Activated CD4-positive, alpha-beta T cell treated with anti-CD3 and anti-CD28 coated beads, Interleukin-10, Interleukin-2, amounts not matched to agents 100 ng/mL and 50 ng/mL, durations not matched to agents 16 hours and 8 hours (primary cell): ENCODE measurements at regions not wholly inside any gene's neighbourhood (a gene's known extent, or its start where the extent isn't known, plus 50 kb on each side); places are given as distances from the start of the nearest gene placed in this dataset.
A peak's percentile ranks its signal among the peaks of the same experiment; 100 is the strongest.

Experiments used
- DNase-seq: peaks from one replicate; pipeline ENCODE4 v3.0.0-alpha.2; 2020

DNA sequence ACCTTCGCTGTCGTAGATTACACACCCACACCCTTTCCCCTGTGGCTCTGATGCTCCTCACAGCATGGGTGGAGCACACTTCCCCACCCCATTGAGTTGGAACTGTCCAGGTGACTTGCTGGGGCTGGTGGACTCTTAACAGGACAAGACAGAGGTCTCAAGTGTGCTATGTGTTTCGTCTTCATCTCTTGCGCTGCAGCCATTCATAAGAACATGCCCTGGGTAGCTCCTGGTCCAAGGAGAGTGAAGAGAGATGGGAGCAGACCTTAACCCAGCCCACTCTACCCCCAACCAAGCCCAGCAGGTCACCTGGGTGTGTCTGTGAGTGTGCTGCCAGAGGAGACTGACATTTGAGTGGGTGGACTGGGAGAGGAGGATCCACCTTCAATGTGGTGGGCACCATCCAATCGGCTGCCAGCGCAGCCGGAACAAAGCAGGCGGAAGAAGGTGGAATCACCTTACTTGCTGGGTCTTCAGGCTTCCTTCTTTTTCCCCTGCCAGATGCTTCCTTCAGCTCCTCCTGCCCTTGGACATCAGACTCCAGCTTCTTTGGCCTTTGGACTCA lies 112.4 kb downstream of the HTR5A start:
- DNase-seq, result no peak

GRCh38 chr7:155183655-155184054 lies 113.5 kb downstream of the HTR5A start:
- no peak for DNase-seq

- no peak for DNase-seq
Observed at GRCh38 chr7:155184923-155185322, 112.8 kb upstream of the INSIG1 start.

- DNase-seq, result no peak
Observed at GRCh38 chr7:155187061-155187785, 110.5 kb upstream of the INSIG1 start.

- peak; percentile 45 for DNase-seq
Observed at GRCh38 chr7:155188357-155188756, 109.3 kb upstream of the INSIG1 start.

GRCh38 chr7:155188821-155189581 lies 108.7 kb upstream of the INSIG1 start:
- DNase-seq, result no peak

DNA sequence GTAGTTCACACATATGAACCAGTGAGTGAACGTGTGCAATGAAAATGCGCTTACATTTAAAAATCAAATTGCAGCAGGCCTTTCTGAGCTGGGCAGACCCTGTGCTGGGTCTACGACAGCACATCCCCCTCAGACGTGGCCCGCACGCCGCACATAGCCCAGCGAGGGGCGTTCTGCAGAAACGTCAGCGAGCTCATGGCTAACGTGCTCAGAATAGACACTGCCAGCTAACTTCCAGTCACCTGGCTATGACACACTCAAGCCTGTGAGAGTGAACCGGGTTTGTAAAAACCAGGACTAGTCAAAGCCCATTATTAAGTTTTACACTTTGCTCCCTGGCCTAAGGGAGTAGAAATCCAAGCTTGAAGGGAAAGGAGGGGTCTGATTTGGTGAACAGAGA lies 108.1 kb upstream of the INSIG1 start:
- no peak for DNase-seq

DNA sequence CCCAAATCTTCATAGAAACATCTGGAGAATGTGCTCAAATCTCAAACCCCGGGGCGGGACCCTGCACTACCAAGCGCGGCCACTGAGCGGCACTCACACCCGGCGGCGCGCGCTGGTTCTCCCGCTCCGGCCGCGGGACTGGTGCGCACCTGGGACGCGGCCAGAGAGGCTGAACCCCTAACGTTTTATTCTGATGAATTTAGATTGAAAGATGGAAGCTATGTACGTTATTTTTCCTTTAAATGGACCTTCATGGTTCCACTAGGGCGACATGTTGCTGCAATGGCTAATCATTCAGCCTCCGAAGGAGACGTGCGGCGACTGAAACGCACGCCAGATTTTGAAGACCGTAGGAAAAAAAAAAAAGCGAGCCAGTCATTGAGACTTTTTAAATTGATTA lies 107.0 kb upstream of the INSIG1 start:
- peak; percentile 76 for DNase-seq

GRCh38 chr7:155191137-155191536 lies 106.5 kb upstream of the INSIG1 start:
- no peak for DNase-seq

DNA sequence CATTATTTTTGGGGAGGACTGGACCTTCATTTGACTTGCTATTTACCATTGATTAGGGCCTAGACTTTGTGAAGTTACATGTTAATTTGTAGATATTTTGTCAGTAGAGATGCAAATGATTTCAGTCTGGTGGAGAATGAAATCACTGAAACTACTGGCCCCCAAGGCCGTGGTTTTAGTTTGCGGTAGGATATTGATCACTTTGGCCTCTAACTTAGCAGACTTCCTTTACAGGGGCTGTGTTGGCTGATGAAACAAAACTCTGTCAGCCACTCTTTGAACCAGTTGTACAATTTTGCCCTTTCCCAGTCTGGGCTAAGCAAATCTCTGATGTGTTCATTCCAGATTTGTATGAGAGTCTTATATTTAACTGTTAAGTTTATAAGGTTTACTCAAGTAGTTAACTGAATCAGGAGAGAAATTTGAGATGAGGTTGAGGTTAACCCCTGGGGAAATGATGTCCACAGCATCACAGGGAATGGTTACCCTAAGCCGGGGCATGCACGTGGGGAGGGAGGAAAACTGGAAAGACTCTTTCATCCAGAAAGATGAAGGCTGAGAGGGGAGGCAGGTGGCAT lies 105.7 kb upstream of the INSIG1 start:
- peak; percentile 43 for DNase-seq

DNA sequence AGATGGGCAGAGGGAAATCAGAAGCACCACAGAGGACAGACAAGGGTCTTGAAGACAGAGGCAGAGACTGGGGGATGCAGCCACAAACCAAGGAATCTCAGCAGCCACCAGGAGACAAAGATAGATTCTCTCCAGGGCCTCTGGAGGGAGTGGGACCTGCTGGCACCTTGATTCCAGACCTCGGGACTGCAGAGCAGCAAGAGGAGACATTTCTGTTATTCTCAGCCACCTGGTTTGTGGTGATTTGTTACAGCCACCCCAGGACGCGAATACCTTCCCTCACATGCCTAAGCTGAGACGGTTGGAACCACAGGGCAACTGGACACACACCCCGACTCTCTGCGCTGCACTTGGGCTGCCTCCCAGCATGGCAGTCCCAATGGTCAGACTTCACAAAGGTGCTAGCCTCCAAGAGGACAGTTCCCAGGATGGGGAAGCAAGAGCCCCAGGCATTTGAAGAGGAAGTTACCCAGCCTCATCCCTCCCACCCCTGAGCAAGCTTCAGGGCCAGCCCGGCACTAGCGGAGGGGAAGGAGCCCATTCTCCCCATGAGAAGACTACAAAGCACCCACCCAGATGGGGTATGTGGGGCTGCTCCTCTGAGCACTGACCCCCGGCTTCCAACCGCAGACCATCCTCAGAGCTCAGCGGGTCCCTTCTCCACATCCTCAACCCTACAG lies 104.6 kb upstream of the INSIG1 start:
- DNase-seq, result no peak

DNA sequence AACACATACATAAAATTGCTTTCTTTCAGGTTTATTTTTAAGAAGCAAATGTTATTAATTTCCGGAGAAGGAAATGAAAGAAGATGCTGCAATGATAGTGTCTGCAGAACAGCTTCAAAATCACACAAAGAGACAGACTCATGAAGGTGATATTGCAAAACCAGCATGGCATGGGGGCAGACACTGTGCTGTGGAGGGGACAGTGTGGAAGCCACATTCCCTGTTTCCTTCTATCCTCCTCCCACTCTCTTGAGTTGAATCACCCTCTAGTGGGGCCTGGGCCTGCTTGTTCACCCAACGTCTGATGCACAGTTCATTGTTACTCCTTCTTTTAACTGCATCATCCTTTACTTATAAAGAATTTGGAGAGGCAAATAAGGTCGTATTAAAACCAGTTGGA lies 104.0 kb upstream of the INSIG1 start:
- peak; percentile 45 for DNase-seq

DNA sequence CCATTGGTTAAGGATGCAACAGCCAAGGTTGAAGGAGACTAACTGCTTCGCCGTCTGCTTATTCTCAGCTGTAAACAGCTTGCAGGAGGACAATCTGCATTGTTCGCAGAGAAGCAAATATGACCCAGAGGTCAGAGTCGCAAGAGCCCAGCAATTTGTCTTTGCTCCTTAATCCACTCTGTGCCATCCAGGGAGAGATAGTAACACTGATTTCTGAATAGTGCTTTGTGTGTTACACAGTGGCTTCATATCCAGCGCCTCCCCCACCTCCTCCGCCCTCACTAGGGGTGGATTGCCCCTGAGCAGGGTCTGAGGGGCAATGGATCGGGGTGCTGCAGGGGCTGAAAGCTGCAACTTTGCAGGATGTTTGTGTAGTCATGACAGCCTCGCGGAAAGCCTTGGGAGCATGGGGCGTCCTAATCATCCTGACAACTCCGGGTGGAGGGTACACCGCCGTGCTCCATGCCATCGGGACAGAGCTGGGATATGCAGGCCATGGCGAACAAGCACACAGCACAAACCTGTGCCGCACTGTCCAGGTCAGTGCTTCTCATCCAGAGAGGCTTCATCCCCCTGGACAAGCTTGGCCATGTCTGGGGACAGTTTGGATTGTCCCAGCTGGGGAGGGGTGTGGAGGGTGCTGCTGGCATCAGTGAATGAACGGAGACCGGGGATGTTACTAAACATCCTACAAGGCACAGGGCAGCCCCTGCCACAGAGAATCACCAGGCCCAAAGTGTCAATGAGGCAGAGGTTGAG lies 103.1 kb upstream of the INSIG1 start:
- DNase-seq, result no peak

DNA sequence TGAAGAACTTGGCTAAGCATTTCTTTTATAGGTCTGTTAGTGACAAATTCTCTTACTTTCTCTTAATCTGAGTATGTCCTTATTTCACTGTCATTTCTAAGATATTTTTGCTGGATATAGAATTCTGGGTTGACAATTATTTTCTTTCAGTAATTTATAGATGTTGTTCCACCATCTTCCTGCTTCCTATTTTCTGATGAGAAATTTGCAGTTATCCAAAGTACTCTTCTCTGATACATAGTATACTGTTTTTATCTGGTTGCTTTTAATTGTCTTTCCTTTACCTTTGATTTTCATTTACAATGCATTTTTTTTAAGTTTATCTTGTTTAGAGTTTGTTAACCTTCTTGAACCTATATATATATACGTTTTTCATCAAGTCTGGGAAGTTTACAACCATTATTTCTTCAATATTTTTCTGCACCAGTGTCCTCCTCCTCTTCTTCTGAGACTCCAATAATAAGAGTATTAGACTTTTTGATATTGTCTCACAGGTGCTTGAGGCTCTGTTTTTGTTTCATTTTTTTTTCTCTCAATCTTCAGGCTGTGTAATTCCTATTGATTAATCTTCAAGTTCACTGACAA lies 101.6 kb upstream of the INSIG1 start:
- DNase-seq, result no peak

GRCh38 chr7:155198196-155198892 lies 99.3 kb upstream of the INSIG1 start:
- DNase-seq, result no peak

DNA sequence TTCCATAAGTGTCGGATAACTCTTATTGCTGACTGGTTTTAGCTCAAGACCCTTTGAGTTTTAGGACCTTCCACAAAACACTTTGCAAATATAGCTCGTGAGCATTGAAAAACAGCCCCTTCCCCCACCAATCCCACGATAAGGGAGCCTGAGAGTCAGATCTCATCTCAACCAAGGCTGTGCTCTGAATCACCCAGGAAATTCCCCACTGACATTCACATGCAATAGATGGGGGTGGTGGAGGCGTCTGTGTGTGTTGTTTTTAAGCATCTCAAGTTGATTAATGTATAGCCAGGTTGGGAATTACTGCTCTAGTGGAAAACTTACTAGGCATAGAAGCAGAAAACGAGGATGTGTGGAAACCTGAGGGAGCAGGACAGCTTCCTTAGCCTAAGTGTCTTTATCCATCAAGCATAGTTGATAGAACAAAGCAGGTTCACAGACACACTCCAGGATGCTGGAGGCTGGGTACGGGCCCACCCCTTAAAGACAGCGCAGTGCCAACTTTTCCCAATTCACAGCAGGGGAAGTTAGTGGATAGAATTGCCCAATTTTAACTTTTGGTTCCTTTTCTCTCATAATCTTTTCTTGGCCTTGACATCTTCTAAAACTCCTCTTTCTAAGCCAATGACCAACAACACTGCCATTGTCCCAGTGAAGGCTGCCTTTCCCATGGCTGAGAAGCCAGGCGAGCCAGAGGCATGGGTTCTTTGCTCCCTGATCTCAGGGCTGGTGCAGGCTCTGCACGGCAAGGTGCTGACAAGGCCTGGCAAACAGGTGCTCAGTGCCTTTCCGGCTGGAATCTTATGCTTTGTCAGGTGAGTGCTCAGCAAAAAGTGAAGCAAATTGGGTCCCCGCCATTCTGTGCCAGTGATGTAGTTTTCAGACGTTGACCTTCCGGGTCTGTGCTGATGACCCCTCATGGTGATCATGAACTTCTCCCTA lies 98.5 kb upstream of the INSIG1 start:
- DNase-seq, result peak; percentile 92

GRCh38 chr7:155201325-155202087 lies 96.2 kb upstream of the INSIG1 start:
- no peak for DNase-seq

DNA sequence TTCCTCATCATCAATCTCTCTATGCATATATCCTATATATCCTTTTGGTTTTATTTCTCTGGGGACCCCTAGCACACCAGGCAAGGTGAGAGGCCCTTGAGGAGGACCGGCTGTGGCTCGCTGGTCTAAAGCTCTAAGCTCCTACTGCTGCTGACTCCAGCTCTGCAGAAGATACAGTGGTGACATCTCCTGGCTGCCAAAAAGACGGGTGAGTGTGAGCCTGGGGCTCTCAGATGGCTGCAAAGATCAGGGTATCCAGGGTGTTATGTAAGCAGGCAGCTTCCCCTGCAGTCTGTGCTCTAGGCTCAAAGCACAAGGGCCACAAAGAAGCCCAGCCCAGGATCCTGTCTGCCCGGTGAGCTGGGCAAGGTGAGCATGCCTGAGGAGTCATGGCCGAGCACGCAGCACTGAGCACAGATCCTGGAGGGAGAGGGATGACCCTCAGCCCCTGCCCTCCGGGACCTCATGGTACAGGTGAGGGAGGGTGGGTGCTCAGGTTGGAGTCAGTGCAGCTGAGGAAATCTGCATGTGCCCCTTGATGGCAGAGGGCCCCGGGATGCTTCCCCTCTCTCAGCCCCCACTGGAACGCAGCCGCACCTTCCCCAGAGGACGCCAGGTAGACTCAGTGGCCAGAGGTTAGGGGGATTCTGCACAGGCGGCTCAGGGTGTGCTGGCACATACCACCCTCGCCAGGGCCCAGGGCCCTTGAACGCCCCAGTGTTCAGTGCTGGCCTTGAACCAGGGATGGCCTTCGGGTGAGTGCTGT lies 95.4 kb upstream of the INSIG1 start:
- DNase-seq, result no peak
